ENCODE measurements at regions not wholly inside any gene's neighbourhood (a gene's known extent, or its start where the extent isn't known, plus 50 kb on each side); places are given as distances from the start of the nearest gene placed in this dataset.

GRCh38 chr4:138553001-138553845 lies 311.1 kb upstream of the SLC7A11 start:
- TF ChIP-seq EGR1 (IDR thresholded peaks at IDR 0.05) (no peak), CREB1 (IDR thresholded peaks at IDR 0.05; ENCODE audit: low read depth) (no peak), MAX (IDR thresholded peaks at IDR 0.05) (no peak), TAF1 (IDR thresholded peaks at IDR 0.05; ENCODE audit: low read depth) (no peak), NFIC (IDR thresholded peaks at IDR 0.05) (no peak), CEBPB (IDR thresholded peaks at IDR 0.05) (no peak), ZBTB7A (IDR thresholded peaks at IDR 0.05; ENCODE audit: low read depth) (no peak), USF1 (IDR thresholded peaks at IDR 0.05) (no peak)

DNA sequence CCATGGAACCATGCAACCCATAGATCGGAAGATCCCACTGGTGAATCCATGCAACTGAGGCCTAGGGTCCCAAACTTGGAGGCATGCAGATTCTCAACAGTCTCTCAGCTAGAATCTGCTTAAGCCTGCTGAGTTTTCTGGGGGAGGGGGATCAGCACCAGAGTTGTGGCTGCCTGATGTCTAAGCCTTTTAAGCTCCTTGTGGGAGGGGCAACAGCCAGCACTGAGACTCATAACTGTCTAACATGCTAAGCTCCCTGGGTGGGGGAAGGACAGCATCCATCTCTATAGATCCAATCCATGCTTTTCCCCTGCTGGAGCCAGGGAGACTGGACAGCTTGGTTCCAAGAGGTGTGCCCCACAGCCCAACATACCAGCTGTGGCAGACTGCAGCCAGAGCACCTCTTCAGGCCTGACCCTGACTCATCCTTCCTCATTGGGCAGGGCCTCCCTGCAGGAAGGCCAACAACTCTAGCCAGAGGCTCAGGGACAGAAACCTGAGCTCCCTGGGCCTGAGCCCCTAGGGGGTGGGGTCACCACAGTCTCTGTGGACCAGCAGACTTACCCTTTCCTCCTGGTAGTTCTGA lies 300.1 kb upstream of the SLC7A11 start:
- TF ChIP-seq USF1 (IDR thresholded peaks at IDR 0.05) (no peak), ZBTB7A (IDR thresholded peaks at IDR 0.05; ENCODE audit: low read depth) (no peak), CREB1 (IDR thresholded peaks at IDR 0.05; ENCODE audit: low read depth) (no peak), EGR1 (IDR thresholded peaks at IDR 0.05) (no peak), TEAD4 (IDR thresholded peaks at IDR 0.05) (no peak), NFIC (IDR thresholded peaks at IDR 0.05) (no peak), FOXM1 (IDR thresholded peaks at IDR 0.05; ENCODE audit: borderline replicate concordance, low read depth) (no peak), RAD21 (IDR thresholded peaks at IDR 0.05; ENCODE audit: low read depth) (no peak), MAX (IDR thresholded peaks at IDR 0.05) (no peak), EP300 (IDR thresholded peaks at IDR 0.05; ENCODE audit: borderline replicate concordance) (no peak)
- TF ChIP-seq, protein P1, sequence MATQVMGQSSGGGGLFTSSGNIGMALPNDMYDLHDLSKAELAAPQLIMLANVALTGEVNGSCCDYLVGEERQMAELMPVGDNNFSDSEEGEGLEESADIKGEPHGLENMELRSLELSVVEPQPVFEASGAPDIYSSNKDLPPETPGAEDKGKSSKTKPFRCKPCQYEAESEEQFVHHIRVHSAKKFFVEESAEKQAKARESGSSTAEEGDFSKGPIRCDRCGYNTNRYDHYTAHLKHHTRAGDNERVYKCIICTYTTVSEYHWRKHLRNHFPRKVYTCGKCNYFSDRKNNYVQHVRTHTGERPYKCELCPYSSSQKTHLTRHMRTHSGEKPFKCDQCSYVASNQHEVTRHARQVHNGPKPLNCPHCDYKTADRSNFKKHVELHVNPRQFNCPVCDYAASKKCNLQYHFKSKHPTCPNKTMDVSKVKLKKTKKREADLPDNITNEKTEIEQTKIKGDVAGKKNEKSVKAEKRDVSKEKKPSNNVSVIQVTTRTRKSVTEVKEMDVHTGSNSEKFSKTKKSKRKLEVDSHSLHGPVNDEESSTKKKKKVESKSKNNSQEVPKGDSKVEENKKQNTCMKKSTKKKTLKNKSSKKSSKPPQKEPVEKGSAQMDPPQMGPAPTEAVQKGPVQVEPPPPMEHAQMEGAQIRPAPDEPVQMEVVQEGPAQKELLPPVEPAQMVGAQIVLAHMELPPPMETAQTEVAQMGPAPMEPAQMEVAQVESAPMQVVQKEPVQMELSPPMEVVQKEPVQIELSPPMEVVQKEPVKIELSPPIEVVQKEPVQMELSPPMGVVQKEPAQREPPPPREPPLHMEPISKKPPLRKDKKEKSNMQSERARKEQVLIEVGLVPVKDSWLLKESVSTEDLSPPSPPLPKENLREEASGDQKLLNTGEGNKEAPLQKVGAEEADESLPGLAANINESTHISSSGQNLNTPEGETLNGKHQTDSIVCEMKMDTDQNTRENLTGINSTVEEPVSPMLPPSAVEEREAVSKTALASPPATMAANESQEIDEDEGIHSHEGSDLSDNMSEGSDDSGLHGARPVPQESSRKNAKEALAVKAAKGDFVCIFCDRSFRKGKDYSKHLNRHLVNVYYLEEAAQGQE (IDR thresholded peaks at IDR 0.05; ENCODE audit: low read depth), result no peak

GRCh38 chr4:138540056-138540800 lies 298.1 kb upstream of the SLC7A11 start:
- TF ChIP-seq TCF12 (IDR thresholded peaks at IDR 0.05; ENCODE audit: low read depth), result no peak
- no peak for TF ChIP-seq EGR1 (IDR thresholded peaks at IDR 0.05)
- TF ChIP-seq EP300 (IDR thresholded peaks at IDR 0.05; ENCODE audit: borderline replicate concordance), result no peak
- TF ChIP-seq ZBTB7A (IDR thresholded peaks at IDR 0.05; ENCODE audit: low read depth), result no peak
- TF ChIP-seq CEBPB (IDR thresholded peaks at IDR 0.05), result no peak
- no peak for TF ChIP-seq USF1 (IDR thresholded peaks at IDR 0.05)
- TF ChIP-seq NFIC (IDR thresholded peaks at IDR 0.05), result no peak
- no peak for TF ChIP-seq FOXM1 (IDR thresholded peaks at IDR 0.05; ENCODE audit: borderline replicate concordance, low read depth)
- no peak for TF ChIP-seq YY1 (IDR thresholded peaks at IDR 0.05; ENCODE audit: low read depth)
- no peak for TF ChIP-seq MAX (IDR thresholded peaks at IDR 0.05)
- TF ChIP-seq, protein P1 (IDR thresholded peaks at IDR 0.05; ENCODE audit: low read depth), result no peak
- no peak for TF ChIP-seq TEAD4 (IDR thresholded peaks at IDR 0.05)
- no peak for TF ChIP-seq CREB1 (IDR thresholded peaks at IDR 0.05; ENCODE audit: low read depth)
- TF ChIP-seq RAD21 (IDR thresholded peaks at IDR 0.05; ENCODE audit: low read depth), result no peak

DNA sequence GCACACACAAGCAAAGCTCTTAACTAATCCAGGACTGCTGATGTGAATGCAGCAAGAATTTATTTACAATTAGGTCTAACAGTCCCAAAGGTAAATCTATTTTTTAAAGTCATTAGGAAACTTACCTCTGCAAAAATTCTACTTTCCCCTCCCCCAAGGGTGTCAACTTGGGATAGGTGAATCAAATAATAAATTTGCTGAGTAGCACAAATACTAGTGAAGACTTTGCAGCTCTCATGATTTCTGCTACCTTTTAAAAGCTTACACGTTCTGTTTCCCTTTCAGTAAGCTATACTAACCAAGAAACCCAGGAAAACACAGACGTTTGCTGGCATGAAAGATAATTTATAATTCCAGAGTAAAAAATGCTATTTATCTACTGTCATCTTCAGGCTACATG lies 296.6 kb upstream of the SLC7A11 start:
- TF ChIP-seq ZBTB7A (IDR thresholded peaks at IDR 0.05; ENCODE audit: low read depth) (no peak), RAD21 (IDR thresholded peaks at IDR 0.05; ENCODE audit: low read depth) (no peak), FOXM1 (IDR thresholded peaks at IDR 0.05; ENCODE audit: borderline replicate concordance, low read depth) (no peak), YY1 (IDR thresholded peaks at IDR 0.05; ENCODE audit: low read depth) (no peak), CEBPB (IDR thresholded peaks at IDR 0.05) (no peak), TCF12 (IDR thresholded peaks at IDR 0.05; ENCODE audit: low read depth) (no peak), TEAD4 (IDR thresholded peaks at IDR 0.05) (no peak), MAX (IDR thresholded peaks at IDR 0.05) (no peak)
- TF ChIP-seq, protein P1 (IDR thresholded peaks at IDR 0.05; ENCODE audit: low read depth), result no peak

Measured in Ishikawa (cell line).